GM23248 (cell line): ENCODE measurements at regions not wholly inside any gene's neighbourhood (a gene's known extent, or its start where the extent isn't known, plus 50 kb on each side); places are given as distances from the start of the nearest gene placed in this dataset.

ENCODE experiments used
- EZH2 ChIP-seq: fragments of 200-600 bp; sonication (generic); IDR thresholded peaks from 2 replicates; pipeline ENCODE4 v1.6.1; 2018; ENCODE audit warnings: antibody characterized with exemption, mild to moderate bottlenecking; ENCODE audit not compliant: insufficient read depth, poor library complexity, severe bottlenecking
- EZH2phosphoT487 ChIP-seq: fragments of 200-600 bp; sonication (generic); IDR thresholded peaks from 2 replicates; pipeline ENCODE4 v1.6.1; 2018; ENCODE audit warnings: antibody characterized with exemption, moderate library complexity, mild to moderate bottlenecking, low read depth; ENCODE audit not compliant: insufficient read depth

DNA sequence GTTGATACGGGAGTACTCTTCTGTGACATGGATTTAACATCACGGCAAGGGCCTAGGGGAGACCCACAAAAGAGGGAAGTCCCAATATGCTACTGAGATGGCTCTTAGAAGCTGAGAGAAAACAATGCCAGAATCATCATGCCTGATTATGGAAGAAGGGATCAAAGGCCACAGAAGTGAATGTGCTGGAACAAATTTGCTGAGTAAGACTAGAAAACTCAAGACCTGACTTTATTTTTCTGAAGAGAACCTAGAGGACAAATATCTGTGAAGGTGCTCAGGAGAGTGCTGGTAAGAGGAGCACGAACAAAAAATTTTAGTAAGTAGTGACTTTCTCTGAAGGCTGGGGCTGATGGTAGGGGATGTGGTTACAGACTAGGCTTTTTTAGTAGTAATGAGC, 277.0 kb downstream of the ZEB1 start:
- no peak for TF ChIP-seq EZH2
- TF ChIP-seq EZH2phosphoT487 = no peak
